ENCODE measurements at regions not wholly inside any gene's neighbourhood (a gene's known extent, or its start where the extent isn't known, plus 50 kb on each side); places are given as distances from the start of the nearest gene placed in this dataset.

DNA sequence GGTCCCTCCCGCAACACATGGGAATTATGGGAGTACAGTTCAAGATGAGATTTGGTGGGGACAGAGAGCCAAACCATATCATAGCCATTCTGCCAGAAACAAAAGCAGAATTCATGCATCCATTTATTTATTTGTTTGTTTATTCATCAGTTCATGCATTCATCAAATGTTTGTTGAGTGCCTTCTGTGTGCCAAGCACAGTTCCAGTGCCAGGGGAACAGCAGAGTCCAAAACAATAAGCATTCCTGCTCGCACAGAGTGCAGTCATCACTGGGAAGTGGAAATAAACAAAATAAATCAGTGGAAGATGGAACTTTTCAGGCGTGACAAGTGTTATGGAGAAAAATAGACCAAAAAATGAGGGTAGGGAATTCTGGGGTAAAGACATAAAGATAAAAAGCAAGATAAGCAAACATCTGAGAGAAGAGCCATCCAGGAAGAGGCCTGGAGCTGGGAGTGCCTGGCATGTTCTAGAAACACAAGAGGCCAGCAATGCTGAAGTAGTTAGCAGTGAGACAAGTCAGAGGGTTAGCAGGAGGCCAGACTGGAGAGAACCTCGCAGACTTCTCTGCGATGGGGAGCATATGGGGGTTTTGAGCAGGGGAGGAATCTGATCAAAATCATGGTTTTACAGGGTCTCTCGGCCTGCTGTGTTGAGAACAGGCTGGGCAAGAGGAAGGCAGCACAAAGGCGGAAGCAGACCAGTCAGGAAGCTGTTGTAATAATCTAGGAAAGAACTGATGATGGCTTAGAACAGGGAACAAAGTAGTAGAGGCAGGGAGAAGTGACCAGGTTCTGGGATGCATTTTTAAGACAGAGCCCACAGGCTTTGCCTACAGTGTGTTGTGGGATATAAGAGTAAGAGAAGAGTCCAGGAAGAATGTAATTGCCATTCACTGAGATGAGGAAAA, 113.2 kb downstream of the GLUL start:
- H3K36me3 Mint-ChIP-seq (ENCODE audit: insufficient read depth in 1 of 3, low read depth in 3 of 3) = no peaks in the 10 kb centered on the region
- Histone ChIP-seq H4K5ac (ENCODE audit: insufficient read length, low read depth, low read length) (no peak overlapping the region), H2AK5ac (ENCODE audit: insufficient read length, low read length) (no peak overlapping the region), H2AFZ (ENCODE audit: low read length) (no peak overlapping the region), H3K9ac (ENCODE audit: extremely low read depth, insufficient read length, low read length) (no peak overlapping the region), H3T11ph (ENCODE audit: low read length) (no peak overlapping the region), H3K27me3 (ENCODE audit: insufficient read depth, low read length) (no peaks in the 10 kb centered on the region), H3K27ac (ENCODE audit: insufficient read length, low read depth, low read length) (no peak overlapping the region), H2BK15ac (ENCODE audit: low read depth, low read length) (no peak overlapping the region), H3K23ac (ENCODE audit: insufficient read length, low read depth, low read length) (no peak overlapping the region), H3K18ac (ENCODE audit: insufficient read length, low read depth, low read length) (no peak overlapping the region), H3K4ac (ENCODE audit: low read depth, low read length) (no peak overlapping the region), H3K79me1 (ENCODE audit: insufficient read depth, low read depth, low read length, poor library complexity, severe bottlenecking) (no peaks in the 10 kb centered on the region), H3K79me2 (ENCODE audit: insufficient read depth, low read length) (no peaks in the 10 kb centered on the region), H3K4me1 (ENCODE audit: insufficient read depth, low read length) (peaks cover 2% of the 10 kb centered on the region), H3K9me3 (ENCODE audit: control insufficient read depth, low read depth, low read length) (no peaks in the 10 kb centered on the region), H3K14ac (ENCODE audit: insufficient read depth, low read length) (no peak overlapping the region), H3K56ac (ENCODE audit: insufficient read length, low read depth, low read length) (no peak overlapping the region), H2BK120ac (ENCODE audit: low read depth, low read length, poor library complexity, severe bottlenecking) (no peak overlapping the region), H4K20me1 (ENCODE audit: control insufficient read depth, insufficient read depth, insufficient read length) (no peaks in the 10 kb centered on the region), H2BK12ac (ENCODE audit: insufficient read length, low read depth, low read length) (no peak overlapping the region), H4K91ac (ENCODE audit: insufficient read length, low read depth, low read length) (no peak overlapping the region), H3K4me2 (ENCODE audit: insufficient read depth, insufficient read length, low read length) (no peak overlapping the region), H4K8ac (replicated peaks; ENCODE audit: insufficient read length, low read depth, low read length) (no peak overlapping the region), H2BK20ac (ENCODE audit: low read depth, low read length, poor library complexity, severe bottlenecking) (no peak overlapping the region), H2BK5ac (ENCODE audit: insufficient read length, low read length) (no peak overlapping the region), H3K23me2 (ENCODE audit: insufficient read length, low read depth, low read length, poor library complexity, severe bottlenecking) (no peaks in the 10 kb centered on the region)
- H3K9me3 Mint-ChIP-seq = no peaks in the 10 kb centered on the region
- no peak for DNase-seq
- H3K4me1 Mint-ChIP-seq = peaks cover 0 to 5% of the 10 kb centered on the region in 2 experiments; a peak in 2 of 4 replicates
- TF ChIP-seq, protein P1, sequence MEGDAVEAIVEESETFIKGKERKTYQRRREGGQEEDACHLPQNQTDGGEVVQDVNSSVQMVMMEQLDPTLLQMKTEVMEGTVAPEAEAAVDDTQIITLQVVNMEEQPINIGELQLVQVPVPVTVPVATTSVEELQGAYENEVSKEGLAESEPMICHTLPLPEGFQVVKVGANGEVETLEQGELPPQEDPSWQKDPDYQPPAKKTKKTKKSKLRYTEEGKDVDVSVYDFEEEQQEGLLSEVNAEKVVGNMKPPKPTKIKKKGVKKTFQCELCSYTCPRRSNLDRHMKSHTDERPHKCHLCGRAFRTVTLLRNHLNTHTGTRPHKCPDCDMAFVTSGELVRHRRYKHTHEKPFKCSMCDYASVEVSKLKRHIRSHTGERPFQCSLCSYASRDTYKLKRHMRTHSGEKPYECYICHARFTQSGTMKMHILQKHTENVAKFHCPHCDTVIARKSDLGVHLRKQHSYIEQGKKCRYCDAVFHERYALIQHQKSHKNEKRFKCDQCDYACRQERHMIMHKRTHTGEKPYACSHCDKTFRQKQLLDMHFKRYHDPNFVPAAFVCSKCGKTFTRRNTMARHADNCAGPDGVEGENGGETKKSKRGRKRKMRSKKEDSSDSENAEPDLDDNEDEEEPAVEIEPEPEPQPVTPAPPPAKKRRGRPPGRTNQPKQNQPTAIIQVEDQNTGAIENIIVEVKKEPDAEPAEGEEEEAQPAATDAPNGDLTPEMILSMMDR (conservative IDR thresholded peaks at IDR 0.05) = no peak
- WGBS (ENCODE audit: extremely low coverage, insufficient read length, low lambda C conversion rate) = no CpG with 5 or more reads among the region's 7 CpGs
- H3K4me3 Mint-ChIP-seq = no peak overlapping the region
- H3K27ac Mint-ChIP-seq = no peak overlapping the region
- no peaks in the 10 kb centered on the region for H3K27me3 Mint-ChIP-seq (ENCODE audit: low read depth)

All from H9 (cell line).